Stimulated activated CD8-positive, alpha-beta memory T cell treated with anti-CD3 and anti-CD28 coated beads, Interleukin-12 subunit alpha, Interleukin-12 subunit beta, amount 100 ng/mL, for 24 hours (primary cell): ENCODE measurements at regions not wholly inside any gene's neighbourhood (a gene's known extent, or its start where the extent isn't known, plus 50 kb on each side); places are given as distances from the start of the nearest gene placed in this dataset.

Experiments used
- DNase-seq: peaks from one replicate; pipeline ENCODE4 v3.0.0-alpha.2; 2020; ENCODE audit errors: extremely low read depth

GRCh38 chr14:62006116-62006731 lies 244.0 kb downstream of the SNAPC1 start:
- no peak for DNase-seq

GRCh38 chr14:62015243-62015642 lies 253.0 kb downstream of the SNAPC1 start:
- DNase-seq: no peak

- DNase-seq: no peak
Observed at GRCh38 chr14:62015945-62016344, 253.7 kb downstream of the SNAPC1 start.

GRCh38 chr14:62017651-62018230 lies 255.5 kb downstream of the SNAPC1 start:
- DNase-seq: no peak

GRCh38 chr14:62018606-62019005 lies 256.4 kb downstream of the SNAPC1 start:
- no peak for DNase-seq

GRCh38 chr14:62027958-62028357 lies 265.7 kb downstream of the SNAPC1 start:
- no peak for DNase-seq

- no peak for DNase-seq
Observed at GRCh38 chr14:62029569-62029924, 267.3 kb downstream of the SNAPC1 start.

GRCh38 chr14:62030387-62030786 lies 268.2 kb downstream of the SNAPC1 start:
- no peak for DNase-seq

GRCh38 chr14:62031504-62031903 lies 269.3 kb downstream of the SNAPC1 start:
- DNase-seq: no peak

- no peak for DNase-seq
Observed at GRCh38 chr14:62053188-62053587, 291.0 kb downstream of the SNAPC1 start.

- DNase-seq: no peak
Observed at GRCh38 chr14:62056789-62057188, 294.6 kb downstream of the SNAPC1 start.

GRCh38 chr14:62062645-62063044 lies 300.4 kb downstream of the SNAPC1 start:
- DNase-seq: no peak

GRCh38 chr14:62064751-62065323 lies 302.6 kb downstream of the SNAPC1 start:
- no peak for DNase-seq

- DNase-seq: no peak
Observed at GRCh38 chr14:62066304-62066703, 304.1 kb downstream of the SNAPC1 start.

GRCh38 chr14:62071039-62071438 lies 308.8 kb downstream of the SNAPC1 start:
- no peak for DNase-seq

- DNase-seq: no peak
Observed at GRCh38 chr14:62076368-62076767, 314.1 kb downstream of the SNAPC1 start.

- no peak for DNase-seq
Observed at GRCh38 chr14:62076825-62077605, 314.8 kb downstream of the SNAPC1 start.

- no peak for DNase-seq
Observed at GRCh38 chr14:62077676-62078261, 315.5 kb downstream of the SNAPC1 start.

- DNase-seq: no peak
Observed at GRCh38 chr14:62079038-62079437, 316.8 kb downstream of the SNAPC1 start.

GRCh38 chr14:62081012-62081612 lies 318.9 kb downstream of the SNAPC1 start:
- no peak for DNase-seq

GRCh38 chr14:62081951-62082350 lies 319.7 kb downstream of the SNAPC1 start:
- DNase-seq: no peak

GRCh38 chr14:62082779-62083178 lies 320.6 kb downstream of the SNAPC1 start:
- DNase-seq: no peak
